RWPE2 (cell line): ENCODE measurements at regions not wholly inside any gene's neighbourhood (a gene's known extent, or its start where the extent isn't known, plus 50 kb on each side); places are given as distances from the start of the nearest gene placed in this dataset.

Experiments
- ATAC-seq: fragments of 200-7000 bp; cut with Tn5 transposase; 3 replicates; pipeline ENCODE4 v1.9.1; 2021; ENCODE audit warnings: low read depth
- DNase-seq: peaks from one replicate; pipeline ENCODE4 v3.0.0-alpha.2; 2020; ENCODE audit warnings: low spot score
- H3K27ac ChIP-seq: fragments of 450-650 bp; 2 replicates; pipeline ENCODE4 v1.5.1; 2017; ENCODE audit warnings: mild to moderate bottlenecking; ENCODE audit not compliant: poor library complexity, severe bottlenecking
- H3K27me3 ChIP-seq: fragments of 250-450 bp; sonication (Bioruptor Pico); 2 replicates; pipeline ENCODE4 v1.5.1; 2021; ENCODE audit warnings: mild to moderate bottlenecking, moderate library complexity; ENCODE audit not compliant: insufficient read depth, poor library complexity, severe bottlenecking
- H3K36me3 ChIP-seq: fragments of 250-450 bp; sonication (Bioruptor Pico); 2 replicates; pipeline ENCODE4 v1.5.1; 2020; ENCODE audit warnings: low read depth, mild to moderate bottlenecking, moderate library complexity
- H3K4me1 ChIP-seq: fragments of 250-450 bp; sonication (Bioruptor Pico); 2 replicates; pipeline ENCODE4 v1.5.1; 2021; ENCODE audit warnings: mild to moderate bottlenecking, moderate library complexity; ENCODE audit not compliant: insufficient read depth, poor library complexity, severe bottlenecking
- H3K4me3 ChIP-seq: fragments of 250-450 bp; sonication (Bioruptor Pico); 2 replicates; pipeline ENCODE4 v1.5.1; 2021; ENCODE audit warnings: mild to moderate bottlenecking, moderate library complexity; ENCODE audit not compliant: severe bottlenecking
- H3K9me3 ChIP-seq: fragments of 250-450 bp; sonication (Bioruptor Pico); 2 replicates; pipeline ENCODE4 v1.5.1; 2021; ENCODE audit warnings: mild to moderate bottlenecking, moderate library complexity; ENCODE audit not compliant: severe bottlenecking
- CTCF ChIP-seq: fragments of 450-650 bp; IDR thresholded peaks from one replicate; pipeline ENCODE4 v1.5.1; 2017; ENCODE audit warnings: mild to moderate bottlenecking, moderate library complexity; ENCODE audit not compliant: poor library complexity, severe bottlenecking

GRCh38 chr1:47643306-47644211 lies 205.7 kb downstream of the FOXD2 start:
- ATAC-seq (no peak), DNase-seq (no peak)
- Histone ChIP-seq H3K4me3 (no peak overlapping the region), H3K27ac (no peak overlapping the region), H3K9me3 (no peaks in the 10 kb centered on the region), H3K27me3 (no peaks in the 10 kb centered on the region), H3K4me1 (no peaks in the 10 kb centered on the region), H3K36me3 (no peaks in the 10 kb centered on the region)
- TF ChIP-seq CTCF, result no peak

- no peak for TF ChIP-seq CTCF
- no peaks in the 10 kb centered on the region for H3K4me1 ChIP-seq
- no peak overlapping the region for H3K4me3 ChIP-seq
- no peak overlapping the region for H3K27ac ChIP-seq
- ATAC-seq (no peak), DNase-seq (no peak)
- H3K9me3 ChIP-seq, result no peaks in the 10 kb centered on the region
- no peaks in the 10 kb centered on the region for H3K27me3 ChIP-seq
- H3K36me3 ChIP-seq, result no peaks in the 10 kb centered on the region
Measured at GRCh38 chr1:47644212-47644573, 206.3 kb downstream of the FOXD2 start.

GRCh38 chr1:47645151-47645550 lies 207.3 kb downstream of the FOXD2 start:
- no peaks in the 10 kb centered on the region for H3K36me3 ChIP-seq
- no peaks in the 10 kb centered on the region for H3K27me3 ChIP-seq
- ATAC-seq (no peak), DNase-seq (no peak)
- no peak overlapping the region for H3K4me3 ChIP-seq
- H3K4me1 ChIP-seq, result peaks cover 4% of the 10 kb centered on the region
- H3K27ac ChIP-seq, result no peak overlapping the region
- no peak for TF ChIP-seq CTCF
- H3K9me3 ChIP-seq, result no peaks in the 10 kb centered on the region

- Histone ChIP-seq H3K27ac (no peak overlapping the region), H3K36me3 (no peaks in the 10 kb centered on the region), H3K27me3 (no peaks in the 10 kb centered on the region), H3K4me3 (no peak overlapping the region), H3K4me1 (peaks cover 11% of the 10 kb centered on the region), H3K9me3 (no peaks in the 10 kb centered on the region)
- no peak for ATAC-seq
- TF ChIP-seq CTCF, result no peak
- DNase-seq, result no peak
Measured at GRCh38 chr1:47646676-47647075, 208.8 kb downstream of the FOXD2 start.

GRCh38 chr1:47647327-47647845 lies 209.5 kb downstream of the FOXD2 start:
- no peak overlapping the region for H3K4me3 ChIP-seq

More at GRCh38 chr1:47647327-47647845, 209.5 kb downstream of the FOXD2 start:
- ATAC-seq, result no peak
- H3K27me3 ChIP-seq, result no peaks in the 10 kb centered on the region
- no peak for DNase-seq
- H3K9me3 ChIP-seq, result no peaks in the 10 kb centered on the region
- no peak for TF ChIP-seq CTCF
- H3K4me1 ChIP-seq, result peaks cover 11% of the 10 kb centered on the region
- no peak overlapping the region for H3K27ac ChIP-seq
- H3K36me3 ChIP-seq, result no peaks in the 10 kb centered on the region
